Activated T-cell treated with anti-CD3 and anti-CD28 coated beads, Interleukin-2, amount 50 U/mL, for 24 hours (primary cell): ENCODE measurements at regions not wholly inside any gene's neighbourhood (a gene's known extent, or its start where the extent isn't known, plus 50 kb on each side); places are given as distances from the start of the nearest gene placed in this dataset.
"Not testable (repeated sequence)": the region's sequence is repeated elsewhere in the genome, so short reads cannot be mapped to it uniquely, and the experiment has no call there.

ENCODE experiments used
- DNase-seq: peaks from one replicate; pipeline ENCODE4 v3.0.0-alpha.2; 2020
- H3K27ac Mint-ChIP-seq: 2 replicates; pipeline ENCODE4 v1.8.0; 2020; ENCODE audit warnings: mild to moderate bottlenecking, mixed read lengths
- H3K27me3 Mint-ChIP-seq: 2 replicates; pipeline ENCODE4 v1.8.0; 2020; ENCODE audit warnings: mixed read lengths
- H3K36me3 Mint-ChIP-seq: 2 replicates; pipeline ENCODE4 v1.8.0; 2020; ENCODE audit warnings: low read depth, mixed read lengths
- H3K4me1 Mint-ChIP-seq: 2 replicates; pipeline ENCODE4 v1.8.0; 2020; ENCODE audit warnings: low read depth, mixed read lengths
- H3K4me3 Mint-ChIP-seq: 2 replicates; pipeline ENCODE4 v1.8.0; 2020; ENCODE audit warnings: mild to moderate bottlenecking, moderate library complexity, mixed read lengths
- H3K9me3 Mint-ChIP-seq: 2 replicates; pipeline ENCODE4 v1.8.0; 2020; ENCODE audit warnings: mixed read lengths

DNA sequence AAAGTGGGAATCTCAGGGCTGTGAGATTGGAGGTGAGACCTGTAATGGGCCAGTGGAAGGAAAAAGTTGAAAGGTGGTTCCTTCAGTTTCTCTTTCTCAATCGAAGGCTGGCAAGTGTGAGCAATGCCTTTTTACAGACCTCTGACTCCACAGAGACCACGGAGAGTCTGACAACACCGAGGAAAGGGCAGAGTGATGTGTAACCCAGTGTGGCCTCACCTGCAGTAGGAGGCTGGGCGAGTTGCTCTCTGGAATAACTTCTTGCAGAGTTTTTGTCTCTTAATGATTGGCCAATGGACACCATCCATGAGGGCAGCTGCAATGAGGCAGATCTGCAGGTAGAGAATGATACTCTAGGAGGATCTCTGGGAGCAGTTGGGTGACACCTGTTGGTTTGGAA is 115.8 kb downstream of the CRYBB2 start:
- not testable (repeated sequence) for H3K4me3 Mint-ChIP-seq, DNase-seq, H3K4me1 Mint-ChIP-seq, H3K36me3 Mint-ChIP-seq, H3K27ac Mint-ChIP-seq, H3K27me3 Mint-ChIP-seq
- H3K9me3 Mint-ChIP-seq, result peaks cover 29% of the 10 kb centered on the region

DNA sequence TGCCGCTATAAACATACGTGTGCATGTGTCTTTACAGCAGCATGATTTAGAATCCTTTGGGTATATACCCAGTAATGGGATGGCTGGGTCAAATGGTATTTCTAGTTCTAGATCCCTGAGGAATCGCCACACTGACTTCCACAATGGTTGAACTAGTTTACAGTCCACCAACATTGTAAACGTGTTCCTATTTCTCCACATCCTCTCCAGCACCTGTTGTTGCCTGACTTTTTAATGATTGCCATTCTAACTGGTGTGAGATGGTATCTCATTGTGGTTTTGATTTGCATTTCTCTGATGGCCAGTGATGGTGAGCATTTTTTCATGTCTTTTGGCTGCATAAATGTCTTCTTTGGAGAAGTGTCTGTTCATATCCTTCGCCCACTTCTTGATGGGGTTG is 121.1 kb downstream of the CRYBB2 start:
- DNase-seq, H3K4me3 Mint-ChIP-seq, H3K27me3 Mint-ChIP-seq, H3K27ac Mint-ChIP-seq, H3K4me1 Mint-ChIP-seq, H3K36me3 Mint-ChIP-seq: not testable (repeated sequence)
- peaks cover 31% of the 10 kb centered on the region for H3K9me3 Mint-ChIP-seq

DNA sequence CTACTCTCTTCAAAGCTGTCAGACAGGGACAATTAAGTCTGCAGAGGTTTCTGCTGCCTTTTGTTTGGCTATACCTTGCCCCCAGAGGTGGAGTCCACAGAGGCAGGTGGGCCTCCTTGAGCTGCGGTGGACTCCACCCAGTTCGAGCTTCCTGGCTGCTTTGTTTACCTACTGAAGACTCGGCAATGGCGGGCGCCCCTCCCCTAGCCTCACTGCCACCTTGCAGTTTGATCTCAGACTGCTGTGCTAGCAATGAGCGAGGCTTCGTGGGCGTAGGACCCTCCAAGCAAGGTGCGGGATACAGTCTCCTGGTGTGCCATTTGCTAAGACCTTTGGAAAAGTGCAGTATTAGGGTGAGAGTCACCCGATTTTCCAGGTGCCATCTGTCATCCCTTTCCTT is 124.9 kb downstream of the CRYBB2 start:
- not testable (repeated sequence) for H3K9me3 Mint-ChIP-seq, H3K27me3 Mint-ChIP-seq, H3K4me1 Mint-ChIP-seq, DNase-seq, H3K27ac Mint-ChIP-seq, H3K4me3 Mint-ChIP-seq
- H3K36me3 Mint-ChIP-seq, result peaks cover 30% of the 10 kb centered on the region

DNA sequence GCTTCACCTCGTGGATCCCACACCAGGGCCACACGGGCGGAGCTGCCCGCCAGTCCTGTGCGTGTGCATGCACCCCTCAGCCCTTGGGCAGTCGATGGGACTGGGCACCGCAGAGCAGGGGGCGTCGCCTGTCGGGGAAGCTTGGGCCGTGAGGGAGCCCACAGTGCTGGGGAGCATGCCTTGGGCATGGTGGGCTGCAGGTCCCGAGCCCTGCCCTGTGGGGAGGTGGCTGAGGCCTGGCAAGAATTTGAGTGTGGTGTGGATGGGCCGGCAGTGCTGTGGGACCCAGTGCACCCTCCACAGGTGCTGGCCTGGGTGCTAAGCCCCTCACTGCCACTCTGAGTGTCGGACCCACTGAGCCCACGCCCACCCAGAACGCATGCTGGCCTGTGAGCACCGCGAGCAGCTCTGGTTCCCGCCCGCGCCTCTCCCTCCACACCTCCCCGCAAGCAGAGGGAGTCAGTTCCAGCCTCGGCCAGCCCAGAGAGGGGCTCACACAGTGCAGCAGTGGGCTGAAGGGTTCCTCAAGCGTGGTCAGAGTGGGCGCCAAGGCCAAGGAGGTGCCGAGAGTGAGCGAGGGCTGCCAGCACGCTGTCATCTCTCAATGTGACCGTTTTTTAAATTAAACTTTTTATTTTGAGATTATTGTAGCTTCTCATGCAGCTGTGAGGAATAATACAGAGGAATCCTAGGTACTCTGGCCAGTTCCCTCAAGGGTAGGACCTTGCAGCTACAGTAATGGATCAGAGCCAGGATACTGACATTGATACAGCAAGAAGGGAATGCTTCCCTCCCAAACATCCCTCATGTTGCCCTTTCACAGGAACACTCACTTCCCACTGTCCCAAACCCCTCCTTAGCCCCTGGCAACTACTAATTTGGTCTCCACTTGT is 127.7 kb downstream of the CRYBB2 start:
- H3K36me3 Mint-ChIP-seq, result peaks cover 56% of the 10 kb centered on the region
- no peaks in the 10 kb centered on the region for H3K27me3 Mint-ChIP-seq
- H3K4me1 Mint-ChIP-seq, result no peaks in the 10 kb centered on the region
- DNase-seq, result no peak
- H3K9me3 Mint-ChIP-seq, result peaks cover 2% of the 10 kb centered on the region
- H3K27ac Mint-ChIP-seq, result no peak overlapping the region
- H3K4me3 Mint-ChIP-seq, result no peak overlapping the region

DNA sequence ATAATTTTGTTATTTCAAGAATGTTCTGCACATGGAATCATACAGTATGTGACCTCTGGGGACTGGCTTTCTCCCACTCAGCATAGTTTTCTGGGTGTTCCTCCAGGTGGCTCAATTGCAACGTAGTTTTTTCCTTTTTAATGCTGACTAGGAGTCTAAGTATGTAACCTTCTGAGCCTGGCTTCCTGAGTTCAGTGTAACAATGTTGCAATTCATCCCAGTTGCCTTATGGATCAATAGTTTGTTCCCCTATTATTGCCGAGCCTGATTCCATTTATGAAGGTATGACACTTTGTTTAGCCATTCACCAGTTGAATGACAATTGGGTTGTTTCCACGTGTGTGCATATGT is 128.3 kb downstream of the CRYBB2 start:
- H3K9me3 Mint-ChIP-seq, result peaks cover 2% of the 10 kb centered on the region
- H3K4me1 Mint-ChIP-seq, result no peaks in the 10 kb centered on the region
- H3K36me3 Mint-ChIP-seq, result peaks cover 62% of the 10 kb centered on the region
- no peaks in the 10 kb centered on the region for H3K27me3 Mint-ChIP-seq
- no peak overlapping the region for H3K4me3 Mint-ChIP-seq
- DNase-seq, result no peak
- no peak overlapping the region for H3K27ac Mint-ChIP-seq

DNA sequence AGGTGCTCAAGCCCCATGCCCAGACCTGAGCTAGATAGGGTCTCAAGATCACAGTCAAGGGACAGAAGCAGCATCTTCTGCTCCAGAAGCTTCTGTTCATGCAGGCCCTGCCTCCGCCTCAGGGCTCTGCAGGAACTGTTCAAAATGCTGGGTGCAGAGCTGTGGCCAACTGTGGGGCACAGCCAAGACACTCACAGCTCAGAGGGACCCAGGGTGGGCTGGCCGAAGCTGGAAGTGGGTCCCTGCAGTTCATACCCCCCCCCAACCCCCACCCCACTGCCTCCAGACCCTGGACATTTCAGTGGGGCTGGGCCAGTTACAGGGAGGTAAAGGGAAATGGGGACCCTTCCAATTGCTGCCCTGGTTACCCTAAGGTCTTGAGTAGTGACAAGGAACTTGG is 129.0 kb downstream of the CRYBB2 start:
- Mint-ChIP-seq H3K9me3 (no peaks in the 10 kb centered on the region), H3K4me3 (no peak overlapping the region), H3K4me1 (no peaks in the 10 kb centered on the region), H3K27ac (no peak overlapping the region), H3K36me3 (peaks cover 67% of the 10 kb centered on the region), H3K27me3 (no peaks in the 10 kb centered on the region)
- DNase-seq, result no peak

DNA sequence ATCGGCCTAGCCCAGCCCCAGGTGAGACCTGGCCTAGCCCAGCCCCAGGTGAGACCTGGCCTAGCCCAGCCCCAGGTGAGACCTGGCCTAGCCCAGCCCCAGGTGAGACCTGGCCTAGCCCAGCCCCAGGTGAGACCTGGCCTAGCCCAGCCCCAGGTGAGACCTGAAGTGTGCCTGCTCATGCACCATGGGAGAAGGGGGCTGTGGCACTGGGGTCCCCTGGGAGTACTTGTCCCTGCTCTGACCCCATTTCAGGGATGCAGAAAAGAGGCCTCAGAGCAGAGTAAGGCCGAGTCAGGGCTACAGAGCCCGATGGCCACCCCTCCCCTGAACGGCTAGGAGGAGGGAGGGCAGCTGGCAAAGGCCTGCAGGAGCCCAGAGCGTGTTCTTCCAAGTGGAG is 129.6 kb downstream of the CRYBB2 start:
- H3K4me3 Mint-ChIP-seq, H3K9me3 Mint-ChIP-seq, H3K4me1 Mint-ChIP-seq, H3K27ac Mint-ChIP-seq, H3K27me3 Mint-ChIP-seq: not testable (repeated sequence)
- peak; percentile 24 for DNase-seq
- H3K36me3 Mint-ChIP-seq, result peaks cover 73% of the 10 kb centered on the region

DNA sequence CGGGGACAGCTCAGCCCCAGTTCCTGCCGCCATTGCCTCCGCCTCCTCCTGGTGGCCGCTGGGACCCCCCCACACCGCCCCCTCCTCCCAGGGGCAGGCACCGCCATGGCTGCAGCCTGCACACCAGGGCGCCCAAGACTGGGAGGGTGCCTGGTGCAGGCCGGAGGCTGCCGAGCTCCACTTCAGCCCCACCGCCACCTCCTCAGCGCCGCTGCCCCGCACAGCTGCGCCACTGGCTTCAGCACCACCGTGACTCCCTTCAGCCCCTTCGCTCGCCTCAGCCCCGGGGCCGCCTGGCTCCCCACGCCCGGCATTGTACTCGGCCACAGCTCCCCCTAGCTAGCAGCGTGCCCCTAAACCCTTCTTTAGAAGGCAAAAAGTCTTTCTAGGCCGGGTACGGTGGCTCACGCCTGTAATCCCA is 131.1 kb downstream of the CRYBB2 start:
- no peaks in the 10 kb centered on the region for H3K9me3 Mint-ChIP-seq
- H3K36me3 Mint-ChIP-seq, result peaks cover 87% of the 10 kb centered on the region
- H3K27me3 Mint-ChIP-seq, result no peaks in the 10 kb centered on the region
- peak; percentile 18 for DNase-seq
- H3K4me3 Mint-ChIP-seq, result no peak overlapping the region
- no peak overlapping the region for H3K27ac Mint-ChIP-seq
- H3K4me1 Mint-ChIP-seq, result no peaks in the 10 kb centered on the region

DNA sequence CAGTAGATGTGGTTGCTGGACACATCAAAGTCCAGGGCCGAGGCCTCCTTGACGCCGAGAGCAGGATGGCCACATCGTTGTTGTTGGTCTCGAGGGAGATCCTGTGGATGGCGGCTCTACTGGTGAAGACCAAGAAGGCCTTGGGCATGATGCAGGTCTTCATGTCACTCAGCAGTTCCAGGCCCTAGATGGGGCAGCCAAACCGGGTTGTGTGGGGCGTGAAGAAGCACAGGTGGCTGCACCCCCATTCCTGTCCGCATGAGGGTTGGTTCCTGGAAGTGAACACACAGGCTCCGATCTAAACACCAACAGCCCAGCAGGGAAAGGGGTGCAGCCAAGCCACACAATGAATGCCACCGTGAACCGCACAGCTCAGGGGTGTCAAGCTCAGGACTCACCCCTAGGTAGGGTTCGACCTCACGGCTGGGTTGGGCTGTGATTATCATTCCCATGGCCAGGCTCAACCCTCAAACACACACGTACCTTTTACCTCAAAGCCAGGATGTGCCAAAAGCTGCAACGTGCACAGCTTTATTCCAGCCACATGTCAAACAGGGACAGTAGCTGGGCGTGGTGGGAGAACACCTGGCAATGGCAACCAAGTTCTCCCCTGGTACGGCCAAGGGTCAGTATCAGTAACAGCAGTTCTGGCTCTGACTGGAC is 132.3 kb downstream of the CRYBB2 start:
- Mint-ChIP-seq H3K36me3 (peaks cover 92% of the 10 kb centered on the region), H3K27me3 (no peaks in the 10 kb centered on the region), H3K27ac (no peak overlapping the region), H3K4me1 (no peaks in the 10 kb centered on the region), H3K9me3 (no peaks in the 10 kb centered on the region), H3K4me3 (no peak overlapping the region)
- peak; percentile 11 for DNase-seq

DNA sequence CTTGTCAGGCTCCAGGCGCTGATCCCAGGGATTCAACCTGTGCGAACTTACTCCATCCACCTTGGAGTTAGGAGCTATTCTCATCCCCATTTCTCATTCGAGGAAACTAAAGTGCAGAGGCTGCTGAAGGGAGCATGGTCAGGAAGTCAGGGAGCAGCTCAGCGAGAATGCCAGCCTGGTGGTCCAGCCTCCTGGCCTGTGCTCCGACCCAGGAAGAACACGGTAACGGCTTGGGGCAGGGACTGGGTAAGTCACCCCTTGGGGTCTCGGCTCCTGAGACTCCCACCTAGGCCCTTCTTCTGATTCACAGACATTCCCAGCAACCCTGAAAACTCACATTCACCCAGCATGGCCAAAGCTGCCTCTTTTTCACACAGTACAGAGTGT is 132.8 kb downstream of the CRYBB2 start:
- Mint-ChIP-seq H3K27ac (no peak overlapping the region), H3K9me3 (no peaks in the 10 kb centered on the region), H3K4me1 (no peaks in the 10 kb centered on the region), H3K36me3 (peaks cover 93% of the 10 kb centered on the region), H3K27me3 (no peaks in the 10 kb centered on the region), H3K4me3 (no peak overlapping the region)
- peak; percentile 18 for DNase-seq

DNA sequence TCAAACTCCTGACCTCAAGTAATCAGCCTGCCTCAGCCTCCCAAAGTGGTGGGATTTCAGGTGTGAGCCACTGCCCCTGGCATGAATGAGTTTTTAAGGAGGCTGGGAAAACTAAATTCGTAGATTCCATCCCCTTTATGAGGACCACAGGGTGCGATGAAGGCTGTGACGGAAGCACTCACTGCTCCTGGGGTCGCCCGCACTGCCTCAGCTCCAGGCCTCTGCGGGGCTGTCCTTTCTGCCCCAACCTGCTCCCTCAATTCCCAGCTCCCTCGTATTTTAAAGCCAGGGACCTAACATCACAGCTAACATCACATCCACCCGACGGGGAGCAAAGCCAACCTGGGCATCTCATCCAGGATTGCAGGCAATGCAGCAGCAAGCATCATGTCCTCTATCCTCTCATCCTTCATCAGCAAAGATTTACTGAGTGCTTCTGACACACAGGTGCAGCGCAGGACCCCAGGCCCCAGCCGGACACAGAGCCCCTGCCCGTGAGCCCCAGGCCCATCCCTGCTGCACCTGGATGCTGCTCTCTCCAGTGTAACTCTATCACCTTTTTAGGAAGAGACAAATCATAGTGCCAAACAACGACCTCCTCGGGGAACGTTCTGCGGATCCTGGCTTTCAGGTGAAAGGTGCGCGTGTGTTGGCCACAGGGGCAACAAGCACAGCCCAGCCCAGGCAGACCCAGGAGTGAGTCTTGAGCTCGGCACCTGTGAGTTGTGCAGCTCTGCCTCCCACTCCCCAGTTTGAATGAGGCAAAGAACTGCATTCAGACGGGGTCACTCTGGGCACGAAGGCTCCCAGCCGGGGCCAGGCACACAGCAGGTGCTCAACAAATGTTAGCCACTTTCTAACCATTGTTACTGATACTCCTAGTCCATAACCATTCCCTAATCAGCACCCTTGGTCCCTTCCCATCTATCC is 134.3 kb downstream of the CRYBB2 start:
- no peak overlapping the region for H3K27ac Mint-ChIP-seq
- H3K4me3 Mint-ChIP-seq, result no peak overlapping the region
- H3K9me3 Mint-ChIP-seq, result no peaks in the 10 kb centered on the region
- no peaks in the 10 kb centered on the region for H3K27me3 Mint-ChIP-seq
- H3K4me1 Mint-ChIP-seq, result no peaks in the 10 kb centered on the region
- peak; percentile 11 for DNase-seq
- H3K36me3 Mint-ChIP-seq, result peaks cover 94% of the 10 kb centered on the region

DNA sequence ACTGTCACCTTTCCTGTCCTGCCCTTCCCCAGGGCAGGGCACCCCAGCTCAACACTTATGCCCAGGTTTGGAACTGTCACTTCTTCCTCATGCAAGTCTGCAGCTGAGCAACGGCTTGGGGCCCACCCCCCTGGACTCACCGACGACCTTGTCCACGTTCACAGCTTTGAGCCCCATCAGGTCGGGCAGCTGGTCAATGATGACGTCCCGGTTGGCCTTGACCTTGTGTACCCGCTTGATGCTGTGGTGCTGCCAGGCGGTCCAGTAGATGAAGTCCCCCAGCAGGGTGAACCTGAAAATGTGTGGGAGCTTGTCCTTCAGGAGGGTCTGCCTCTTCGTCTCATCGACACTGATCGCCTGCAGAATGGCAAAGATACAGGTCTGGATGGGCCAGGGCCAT is 135.0 kb downstream of the CRYBB2 start:
- Mint-ChIP-seq H3K4me1 (no peaks in the 10 kb centered on the region), H3K27ac (no peak overlapping the region), H3K36me3 (peaks cover 95% of the 10 kb centered on the region), H3K27me3 (no peaks in the 10 kb centered on the region), H3K4me3 (no peak overlapping the region), H3K9me3 (no peaks in the 10 kb centered on the region)
- DNase-seq, result peak; percentile 26

DNA sequence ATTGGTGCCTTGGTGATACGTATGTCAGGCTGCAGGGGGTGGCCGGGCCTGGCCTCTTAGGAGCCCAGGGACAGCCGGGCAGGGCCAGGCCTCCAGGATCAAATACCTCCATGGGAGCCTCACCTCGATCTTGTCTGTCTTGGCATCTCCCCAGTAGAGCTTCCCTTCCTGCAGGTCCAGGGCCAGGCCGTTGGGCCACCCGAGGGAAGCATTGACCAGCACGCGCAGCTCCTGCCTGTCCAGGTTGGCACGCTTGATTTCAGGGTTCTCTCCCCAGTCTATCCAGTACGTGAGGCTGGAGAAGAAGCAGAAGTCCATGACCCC is 137.7 kb downstream of the CRYBB2 start:
- no peaks in the 10 kb centered on the region for H3K27me3 Mint-ChIP-seq
- peaks cover 84% of the 10 kb centered on the region for H3K36me3 Mint-ChIP-seq
- DNase-seq, result peak; percentile 15
- H3K27ac Mint-ChIP-seq, result no peak overlapping the region
- H3K4me1 Mint-ChIP-seq, result no peaks in the 10 kb centered on the region
- no peak overlapping the region for H3K4me3 Mint-ChIP-seq
- H3K9me3 Mint-ChIP-seq, result no peaks in the 10 kb centered on the region

DNA sequence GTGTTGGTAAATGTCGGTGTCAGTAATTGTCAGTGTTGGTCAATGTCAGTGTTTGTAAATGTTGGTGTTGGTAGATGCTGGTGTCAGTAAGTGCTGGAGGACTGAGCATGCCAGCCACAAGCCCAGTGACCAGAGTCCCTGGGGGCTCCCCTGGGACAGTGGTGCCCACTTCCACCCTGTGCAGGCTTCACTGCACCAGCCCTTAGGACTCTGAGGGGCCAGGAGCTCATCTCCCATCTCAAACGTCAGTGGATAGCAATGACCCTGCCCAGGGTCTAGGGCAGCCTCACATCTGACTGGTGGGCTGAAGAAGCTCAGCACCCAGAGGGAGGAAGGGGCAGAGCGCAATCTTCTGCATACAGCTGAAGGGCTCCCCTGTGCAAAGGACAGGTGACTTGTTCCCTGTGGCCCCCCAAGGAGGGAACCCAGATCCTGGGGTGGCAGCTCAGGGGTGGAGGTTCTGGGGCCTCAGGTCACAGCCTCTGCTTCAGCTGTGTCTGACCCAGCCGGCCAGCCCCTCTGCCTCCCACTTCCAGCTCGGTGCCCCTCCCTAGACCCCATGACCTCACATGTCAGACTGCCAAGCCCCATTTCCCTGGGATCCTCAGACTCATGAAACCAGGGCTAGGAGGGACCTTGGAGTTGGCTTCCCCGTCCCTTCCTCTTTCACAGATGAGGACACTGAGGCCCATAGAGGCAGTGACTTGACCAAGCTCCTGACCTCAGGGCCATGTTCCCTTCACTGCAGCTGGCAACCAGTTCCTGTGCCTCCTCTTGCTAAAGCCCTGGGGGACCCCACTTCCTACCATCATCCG is 138.4 kb downstream of the CRYBB2 start:
- DNase-seq, result peak; percentile 6
- Mint-ChIP-seq H3K4me1 (no peaks in the 10 kb centered on the region), H3K4me3 (no peak overlapping the region), H3K9me3 (no peaks in the 10 kb centered on the region), H3K27ac (no peak overlapping the region), H3K36me3 (peaks cover 78% of the 10 kb centered on the region), H3K27me3 (no peaks in the 10 kb centered on the region)
